HEK293 (cell line): ENCODE measurements at regions not wholly inside any gene's neighbourhood (a gene's known extent, or its start where the extent isn't known, plus 50 kb on each side); places are given as distances from the start of the nearest gene placed in this dataset.

ENCODE experiments used
- CTCF ChIA-PET: fragments of 350-600 bp; formaldehyde crosslinking; extraction: SDS; loops from one replicate; lab custom pipeline; 2021; ENCODE audit warnings: antibody characterized with exemption; lab: Yijun Ruan, JAX
- POLR2A ChIA-PET: fragments of 300-600 bp; formaldehyde crosslinking; extraction: SDS; loops from one replicate; lab custom pipeline; 2020; ENCODE audit warnings: antibody characterized with exemption, inconsistent platforms; lab: Yijun Ruan, JAX
- H3K27ac ChIP-seq: fragments of 200-500 bp; sonication (Bioruptor generic); 2 replicates; pipeline ENCODE4 v1.5.1; 2014; ENCODE audit warnings: low read depth, low read length, control low read depth, inconsistent platforms; ENCODE audit errors: extremely low read depth
- H3K36me3 ChIP-seq, 2 experiments: fragments of 200-500 bp in 1 of 2; sonication (Bioruptor generic) in 1 of 2; 1 replicate in 1 of 2; 2 replicates in 1 of 2; pipeline ENCODE4 v1.5.1; 2014 to 2017; ENCODE audit warnings: inconsistent platforms in 2 of 2, low read length in 2 of 2; ENCODE audit not compliant: control insufficient read depth in 2 of 2, insufficient read depth in 1 of 2
- H3K4me1 ChIP-seq: fragments of 200-500 bp; sonication (Bioruptor generic); 2 replicates; pipeline ENCODE4 v1.5.1; 2014; ENCODE audit warnings: mild to moderate bottlenecking, low read length, inconsistent platforms; ENCODE audit not compliant: control insufficient read depth, insufficient read depth
- H3K4me3 ChIP-seq: 2 replicates; pipeline ENCODE4 v1.5.1; 2011; ENCODE audit warnings: low read depth, mild to moderate bottlenecking, control low read depth, low read length, moderate library complexity
- H3K9me3 ChIP-seq: fragments of 200-500 bp; sonication (Bioruptor generic); 2 replicates; pipeline ENCODE4 v1.5.1; 2014; ENCODE audit warnings: low read depth, low read length, inconsistent platforms; ENCODE audit not compliant: control insufficient read depth, insufficient read depth
- HIC1 ChIP-seq: fragments of 450-650 bp; formaldehyde crosslinking; IDR thresholded peaks from 2 replicates; pipeline ENCODE4 v1.5.1; 2016; ENCODE audit warnings: missing biosample characterization, missing genetic modification characterization
- KLF10 ChIP-seq: fragments of 450-650 bp; IDR thresholded peaks from 2 replicates; pipeline ENCODE4 v1.5.1; 2018; ENCODE audit warnings: missing biosample characterization, mild to moderate bottlenecking, missing genetic modification characterization
- KLF9 ChIP-seq: fragments of 450-650 bp; formaldehyde crosslinking; IDR thresholded peaks from 2 replicates; pipeline ENCODE4 v1.5.1; 2016; ENCODE audit warnings: missing biosample characterization, missing genetic modification characterization, low read depth
- SALL2 ChIP-seq: fragments of 450-650 bp; formaldehyde crosslinking; IDR thresholded peaks from 2 replicates; pipeline ENCODE4 v1.5.0; 2017; ENCODE audit warnings: missing biosample characterization, mild to moderate bottlenecking, missing genetic modification characterization, borderline replicate concordance
- SETDB1 ChIP-seq: IDR thresholded peaks from one replicate; pipeline ENCODE4 v1.6.1; 2017; ENCODE audit warnings: mild to moderate bottlenecking, low read length, moderate library complexity, mixed read lengths; ENCODE audit not compliant: insufficient read length
- ZBTB20 ChIP-seq: fragments of 450-650 bp; formaldehyde crosslinking; IDR thresholded peaks from 2 replicates; pipeline ENCODE4 v1.5.1; 2016; ENCODE audit warnings: missing biosample characterization, missing genetic modification characterization
- ZFP3 ChIP-seq: fragments of 450-650 bp; formaldehyde crosslinking; IDR thresholded peaks from 2 replicates; pipeline ENCODE4 v1.5.1; 2016; ENCODE audit warnings: low read depth, missing biosample characterization, missing genetic modification characterization
- ZNF211 ChIP-seq: fragments of 450-650 bp; formaldehyde crosslinking; IDR thresholded peaks from 2 replicates; pipeline ENCODE4 v1.5.1; 2016; ENCODE audit warnings: low read depth, missing biosample characterization, missing genetic modification characterization
- ZNF274 ChIP-seq, 2 experiments: fragments of 200-500 bp in 1 of 2; fragments of 450-650 bp in 1 of 2; sonication (Bioruptor generic) in 1 of 2; formaldehyde crosslinking in 1 of 2; IDR thresholded peaks; 2 replicates each; pipeline versions ENCODE4 v1.5.1 to v1.6.1; 2014 to 2016; ENCODE audit warnings: borderline replicate concordance in 1 of 2, inconsistent platforms in 1 of 2, low read length in 1 of 2, missing biosample characterization in 1 of 2, missing genetic modification characterization in 1 of 2
- ZNF37A ChIP-seq: fragments of 450-650 bp; IDR thresholded peaks from 2 replicates; pipeline ENCODE4 v1.5.1; 2018; ENCODE audit warnings: missing biosample characterization, missing genetic modification characterization
- ZNF404 ChIP-seq: fragments of 450-650 bp; formaldehyde crosslinking; IDR thresholded peaks from 2 replicates; pipeline ENCODE4 v1.5.1; 2017; ENCODE audit warnings: missing biosample characterization, missing genetic modification characterization
- ZNF571 ChIP-seq: fragments of 450-650 bp; formaldehyde crosslinking; IDR thresholded peaks from 2 replicates; pipeline ENCODE4 v1.5.0; 2017; ENCODE audit warnings: missing biosample characterization, missing genetic modification characterization
- ZNF580 ChIP-seq: fragments of 450-650 bp; formaldehyde crosslinking; IDR thresholded peaks from 2 replicates; pipeline ENCODE4 v1.5.1; 2016; ENCODE audit warnings: missing biosample characterization, missing genetic modification characterization
- ZNF623 ChIP-seq: fragments of 450-650 bp; formaldehyde crosslinking; IDR thresholded peaks from 2 replicates; pipeline ENCODE4 v1.5.1; 2016; ENCODE audit warnings: missing biosample characterization, missing genetic modification characterization
- ZNF639 ChIP-seq: fragments of 450-650 bp; formaldehyde crosslinking; IDR thresholded peaks from 2 replicates; pipeline ENCODE4 v1.5.1; 2016; ENCODE audit warnings: missing biosample characterization, missing genetic modification characterization
- ZNF768 ChIP-seq: fragments of 450-650 bp; formaldehyde crosslinking; IDR thresholded peaks from 2 replicates; pipeline ENCODE4 v1.5.1; 2018; ENCODE audit warnings: missing biosample characterization, mild to moderate bottlenecking, missing genetic modification characterization
- TF ChIP-seq, protein P1 (sequence below): fragments of 450-650 bp; formaldehyde crosslinking; IDR thresholded peaks from 2 replicates; pipeline ENCODE4 v1.5.1; 2016; ENCODE audit warnings: missing biosample characterization, missing genetic modification characterization
- TF ChIP-seq, protein P2 (sequence below): fragments of 450-650 bp; formaldehyde crosslinking; IDR thresholded peaks from 2 replicates; pipeline ENCODE4 v1.5.1; 2016; ENCODE audit warnings: missing biosample characterization, missing genetic modification characterization
- TF ChIP-seq, protein P3 (sequence below): fragments of 450-650 bp; formaldehyde crosslinking; IDR thresholded peaks from 2 replicates; pipeline ENCODE4 v1.5.1; 2016; ENCODE audit warnings: missing biosample characterization, missing genetic modification characterization, borderline replicate concordance
- TF ChIP-seq, protein P4 (sequence below): fragments of 450-650 bp; formaldehyde crosslinking; IDR thresholded peaks from 2 replicates; pipeline ENCODE4 v1.5.1; 2017; ENCODE audit warnings: missing biosample characterization, missing genetic modification characterization

DNA sequence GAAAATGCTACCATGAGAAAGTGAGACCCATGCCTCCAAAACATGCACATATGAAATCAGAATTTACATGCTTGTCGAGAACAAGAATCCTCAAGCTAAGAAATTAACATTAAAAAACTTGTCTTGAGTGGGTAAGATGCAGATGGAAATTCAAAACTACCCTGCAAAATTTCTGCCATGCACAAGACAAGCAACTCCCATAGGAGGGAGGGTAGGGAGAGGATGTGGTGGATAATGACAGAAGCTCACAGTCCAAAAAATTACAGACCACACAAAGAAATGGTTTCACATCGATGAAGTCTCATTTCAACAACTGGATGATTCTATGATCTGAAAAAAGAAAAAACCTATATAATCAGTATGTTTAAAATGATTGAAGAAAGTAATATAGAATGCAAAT, 319.9 kb upstream of the PTGER4 start:
- H3K4me1 ChIP-seq: no peaks in the 10 kb centered on the region
- H3K36me3 ChIP-seq: no peaks in the 10 kb centered on the region
- H3K27ac ChIP-seq: no peak overlapping the region
- ChIA-PET CTCF (no interaction called here), POLR2A (no interaction called here)
- TF ChIP-seq ZNF623 (no peak), KLF9 (no peak), ZNF639 (tag by site-specific recombination) (no peak), ZNF37A (tag by site-specific recombination) (no peak), SETDB1 (no peak), SALL2 (no peak), ZNF580 (tag by site-specific recombination) (no peak), ZNF404 (tag by site-specific recombination) (no peak), HIC1 (no peak), ZNF274 (IDR thresholded peaks at IDR 0.05; ENCODE audit: low read length) (no peak), ZNF274 (tag by site-specific recombination; IDR thresholded peaks at IDR 0.05; ENCODE audit: borderline replicate concordance) (no peak), ZFP3 (tag by site-specific recombination) (no peak), ZBTB20 (no peak), KLF10 (tag by site-specific recombination) (no peak), ZNF768 (tag by site-specific recombination) (no peak), ZNF211 (no peak), ZNF571 (tag by site-specific recombination) (no peak)
- TF ChIP-seq, protein P1, sequence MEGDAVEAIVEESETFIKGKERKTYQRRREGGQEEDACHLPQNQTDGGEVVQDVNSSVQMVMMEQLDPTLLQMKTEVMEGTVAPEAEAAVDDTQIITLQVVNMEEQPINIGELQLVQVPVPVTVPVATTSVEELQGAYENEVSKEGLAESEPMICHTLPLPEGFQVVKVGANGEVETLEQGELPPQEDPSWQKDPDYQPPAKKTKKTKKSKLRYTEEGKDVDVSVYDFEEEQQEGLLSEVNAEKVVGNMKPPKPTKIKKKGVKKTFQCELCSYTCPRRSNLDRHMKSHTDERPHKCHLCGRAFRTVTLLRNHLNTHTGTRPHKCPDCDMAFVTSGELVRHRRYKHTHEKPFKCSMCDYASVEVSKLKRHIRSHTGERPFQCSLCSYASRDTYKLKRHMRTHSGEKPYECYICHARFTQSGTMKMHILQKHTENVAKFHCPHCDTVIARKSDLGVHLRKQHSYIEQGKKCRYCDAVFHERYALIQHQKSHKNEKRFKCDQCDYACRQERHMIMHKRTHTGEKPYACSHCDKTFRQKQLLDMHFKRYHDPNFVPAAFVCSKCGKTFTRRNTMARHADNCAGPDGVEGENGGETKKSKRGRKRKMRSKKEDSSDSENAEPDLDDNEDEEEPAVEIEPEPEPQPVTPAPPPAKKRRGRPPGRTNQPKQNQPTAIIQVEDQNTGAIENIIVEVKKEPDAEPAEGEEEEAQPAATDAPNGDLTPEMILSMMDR (tag by site-specific recombination): no peak
- TF ChIP-seq, protein P2, sequence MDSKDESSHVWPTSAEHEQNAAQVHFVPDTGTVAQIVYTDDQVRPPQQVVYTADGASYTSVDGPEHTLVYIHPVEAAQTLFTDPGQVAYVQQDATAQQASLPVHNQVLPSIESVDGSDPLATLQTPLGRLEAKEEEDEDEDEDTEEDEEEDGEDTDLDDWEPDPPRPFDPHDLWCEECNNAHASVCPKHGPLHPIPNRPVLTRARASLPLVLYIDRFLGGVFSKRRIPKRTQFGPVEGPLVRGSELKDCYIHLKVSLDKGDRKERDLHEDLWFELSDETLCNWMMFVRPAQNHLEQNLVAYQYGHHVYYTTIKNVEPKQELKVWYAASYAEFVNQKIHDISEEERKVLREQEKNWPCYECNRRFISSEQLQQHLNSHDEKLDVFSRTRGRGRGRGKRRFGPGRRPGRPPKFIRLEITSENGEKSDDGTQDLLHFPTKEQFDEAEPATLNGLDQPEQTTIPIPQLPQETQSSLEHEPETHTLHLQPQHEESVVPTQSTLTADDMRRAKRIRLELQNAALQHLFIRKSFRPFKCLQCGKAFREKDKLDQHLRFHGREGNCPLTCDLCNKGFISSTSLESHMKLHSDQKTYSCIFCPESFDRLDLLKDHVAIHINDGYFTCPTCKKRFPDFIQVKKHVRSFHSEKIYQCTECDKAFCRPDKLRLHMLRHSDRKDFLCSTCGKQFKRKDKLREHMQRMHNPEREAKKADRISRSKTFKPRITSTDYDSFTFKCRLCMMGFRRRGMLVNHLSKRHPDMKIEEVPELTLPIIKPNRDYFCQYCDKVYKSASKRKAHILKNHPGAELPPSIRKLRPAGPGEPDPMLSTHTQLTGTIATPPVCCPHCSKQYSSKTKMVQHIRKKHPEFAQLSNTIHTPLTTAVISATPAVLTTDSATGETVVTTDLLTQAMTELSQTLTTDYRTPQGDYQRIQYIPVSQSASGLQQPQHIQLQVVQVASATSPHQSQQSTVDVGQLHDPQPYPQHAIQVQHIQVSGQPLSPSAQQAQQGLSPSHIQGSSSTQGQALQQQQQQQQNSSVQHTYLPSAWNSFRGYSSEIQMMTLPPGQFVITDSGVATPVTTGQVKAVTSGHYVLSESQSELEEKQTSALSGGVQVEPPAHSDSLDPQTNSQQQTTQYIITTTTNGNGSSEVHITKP (tag by site-specific recombination): no peak
- TF ChIP-seq, protein P3, sequence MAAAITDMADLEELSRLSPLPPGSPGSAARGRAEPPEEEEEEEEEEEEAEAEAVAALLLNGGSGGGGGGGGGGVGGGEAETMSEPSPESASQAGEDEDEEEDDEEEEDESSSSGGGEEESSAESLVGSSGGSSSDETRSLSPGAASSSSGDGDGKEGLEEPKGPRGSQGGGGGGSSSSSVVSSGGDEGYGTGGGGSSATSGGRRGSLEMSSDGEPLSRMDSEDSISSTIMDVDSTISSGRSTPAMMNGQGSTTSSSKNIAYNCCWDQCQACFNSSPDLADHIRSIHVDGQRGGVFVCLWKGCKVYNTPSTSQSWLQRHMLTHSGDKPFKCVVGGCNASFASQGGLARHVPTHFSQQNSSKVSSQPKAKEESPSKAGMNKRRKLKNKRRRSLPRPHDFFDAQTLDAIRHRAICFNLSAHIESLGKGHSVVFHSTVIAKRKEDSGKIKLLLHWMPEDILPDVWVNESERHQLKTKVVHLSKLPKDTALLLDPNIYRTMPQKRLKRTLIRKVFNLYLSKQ (tag by site-specific recombination): no peak
- TF ChIP-seq, protein P4, sequence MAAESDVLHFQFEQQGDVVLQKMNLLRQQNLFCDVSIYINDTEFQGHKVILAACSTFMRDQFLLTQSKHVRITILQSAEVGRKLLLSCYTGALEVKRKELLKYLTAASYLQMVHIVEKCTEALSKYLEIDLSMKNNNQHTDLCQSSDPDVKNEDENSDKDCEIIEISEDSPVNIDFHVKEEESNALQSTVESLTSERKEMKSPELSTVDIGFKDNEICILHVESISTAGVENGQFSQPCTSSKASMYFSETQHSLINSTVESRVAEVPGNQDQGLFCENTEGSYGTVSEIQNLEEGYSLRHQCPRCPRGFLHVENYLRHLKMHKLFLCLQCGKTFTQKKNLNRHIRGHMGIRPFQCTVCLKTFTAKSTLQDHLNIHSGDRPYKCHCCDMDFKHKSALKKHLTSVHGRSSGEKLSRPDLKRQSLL: no peak
- no peaks in the 10 kb centered on the region for H3K9me3 ChIP-seq
- no peak overlapping the region for H3K4me3 ChIP-seq
